ENCODE measurements at regions not wholly inside any gene's neighbourhood (a gene's known extent, or its start where the extent isn't known, plus 50 kb on each side); places are given as distances from the start of the nearest gene placed in this dataset.

- no peak for TF ChIP-seq CTCF (IDR thresholded peaks at IDR 0.05; ENCODE audit: partially characterized antibody, unreplicated experiment)
- Mint-ChIP-seq H3K4me1 (ENCODE audit: low read depth, unreplicated experiment) (no peaks in the 10 kb centered on the region), H3K27ac (ENCODE audit: unreplicated experiment) (no peak overlapping the region), H3K27me3 (ENCODE audit: unreplicated experiment) (peaks cover 3% of the 10 kb centered on the region), H3K4me3 (ENCODE audit: unreplicated experiment) (no peak overlapping the region), H3K9me3 (ENCODE audit: unreplicated experiment) (peaks cover 4% of the 10 kb centered on the region), H3K36me3 (ENCODE audit: unreplicated experiment) (peaks cover 5% of the 10 kb centered on the region)
- no peak for DNase-seq
Observed at GRCh38 chr16:14337303-14338191, 266.4 kb downstream of the MRTFB start.

GRCh38 chr16:14335297-14335696 lies 264.2 kb downstream of the MRTFB start:
- DNase-seq = no peak
- no peaks in the 10 kb centered on the region for H3K27me3 Mint-ChIP-seq (ENCODE audit: unreplicated experiment)
- no peaks in the 10 kb centered on the region for H3K36me3 Mint-ChIP-seq (ENCODE audit: unreplicated experiment)
- TF ChIP-seq CTCF (IDR thresholded peaks at IDR 0.05; ENCODE audit: partially characterized antibody, unreplicated experiment) = no peak
- H3K9me3 Mint-ChIP-seq (ENCODE audit: unreplicated experiment) = no peaks in the 10 kb centered on the region
- H3K4me1 Mint-ChIP-seq (ENCODE audit: low read depth, unreplicated experiment) = no peaks in the 10 kb centered on the region
- H3K27ac Mint-ChIP-seq (ENCODE audit: unreplicated experiment) = no peak overlapping the region
- H3K4me3 Mint-ChIP-seq (ENCODE audit: unreplicated experiment) = no peak overlapping the region

GRCh38 chr16:14334366-14335080 lies 263.4 kb downstream of the MRTFB start:
- Mint-ChIP-seq H3K4me3 (ENCODE audit: unreplicated experiment) (no peak overlapping the region), H3K9me3 (ENCODE audit: unreplicated experiment) (no peaks in the 10 kb centered on the region), H3K4me1 (ENCODE audit: low read depth, unreplicated experiment) (no peaks in the 10 kb centered on the region), H3K27me3 (ENCODE audit: unreplicated experiment) (no peaks in the 10 kb centered on the region), H3K27ac (ENCODE audit: unreplicated experiment) (no peak overlapping the region), H3K36me3 (ENCODE audit: unreplicated experiment) (no peaks in the 10 kb centered on the region)
- no peak for TF ChIP-seq CTCF (IDR thresholded peaks at IDR 0.05; ENCODE audit: partially characterized antibody, unreplicated experiment)
- DNase-seq = no peak

GRCh38 chr16:14333361-14333760 lies 262.2 kb downstream of the MRTFB start:
- Mint-ChIP-seq H3K4me1 (ENCODE audit: low read depth, unreplicated experiment) (no peaks in the 10 kb centered on the region), H3K27me3 (ENCODE audit: unreplicated experiment) (peaks cover 1% of the 10 kb centered on the region), H3K9me3 (ENCODE audit: unreplicated experiment) (no peaks in the 10 kb centered on the region), H3K36me3 (ENCODE audit: unreplicated experiment) (no peaks in the 10 kb centered on the region), H3K4me3 (ENCODE audit: unreplicated experiment) (no peak overlapping the region), H3K27ac (ENCODE audit: unreplicated experiment) (no peak overlapping the region)
- no peak for TF ChIP-seq CTCF (IDR thresholded peaks at IDR 0.05; ENCODE audit: partially characterized antibody, unreplicated experiment)
- DNase-seq = no peak

GRCh38 chr16:14331020-14331419 lies 259.9 kb downstream of the MRTFB start:
- no peak for DNase-seq

More at GRCh38 chr16:14331020-14331419, 259.9 kb downstream of the MRTFB start:
- no peak overlapping the region for H3K4me3 Mint-ChIP-seq (ENCODE audit: unreplicated experiment)
- peaks cover 1% of the 10 kb centered on the region for H3K27me3 Mint-ChIP-seq (ENCODE audit: unreplicated experiment)
- H3K36me3 Mint-ChIP-seq (ENCODE audit: unreplicated experiment) = no peaks in the 10 kb centered on the region
- no peaks in the 10 kb centered on the region for H3K9me3 Mint-ChIP-seq (ENCODE audit: unreplicated experiment)
- TF ChIP-seq CTCF (IDR thresholded peaks at IDR 0.05; ENCODE audit: partially characterized antibody, unreplicated experiment) = no peak
- H3K27ac Mint-ChIP-seq (ENCODE audit: unreplicated experiment) = no peak overlapping the region
- H3K4me1 Mint-ChIP-seq (ENCODE audit: low read depth, unreplicated experiment) = no peaks in the 10 kb centered on the region

Measured in glutamatergic neuron (in vitro differentiated cells).